Gastrocnemius medialis (tissue), 4 donors: ENCODE measurements at regions not wholly inside any gene's neighbourhood (a gene's known extent, or its start where the extent isn't known, plus 50 kb on each side); places are given as distances from the start of the nearest gene placed in this dataset.

Source experiments
- ATAC-seq, 2 donors: fragments of 150-250 bp; one replicate each; pipeline ENCODE4 v1.9.1; 2016
- DNase-seq, 2 donors: peaks; one replicate each; pipeline ENCODE4 v3.0.0-alpha.2; 2019
- H3K27ac ChIP-seq, 4 donors: fragments of 200-600 bp; sonication (generic); 1 replicate in 1 of 4; 2 replicates in 3 of 4; pipeline ENCODE4 v1.5.1; 2016 to 2018; ENCODE audit warnings: mild to moderate bottlenecking in 2 of 4, moderate library complexity in 1 of 4
- H3K27me3 ChIP-seq, 3 donors: fragments of 200-600 bp; sonication (generic) in 2 of 3; 1 replicate in 1 of 3; 2 replicates in 2 of 3; pipeline versions ENCODE4 v1.5.1 to v1.6.0; 2016 to 2019; ENCODE audit warnings: mild to moderate bottlenecking in 1 of 3, moderate library complexity in 1 of 3
- H3K36me3 ChIP-seq, 2 donors: fragments of 200-600 bp; sonication (generic) in 1 of 2; one replicate each; pipeline ENCODE4 v1.5.1; 2017 to 2018
- H3K4me1 ChIP-seq, 2 donors: fragments of 200-600 bp; sonication (generic) in 1 of 2; one replicate each; pipeline ENCODE4 v1.5.1; 2016 to 2017; ENCODE audit warnings: mild to moderate bottlenecking in 2 of 2
- H3K4me3 ChIP-seq, 4 donors: fragments of 200-600 bp; sonication (generic) in 3 of 4; 1 replicate in 1 of 4; 2 replicates in 3 of 4; pipeline ENCODE4 v1.5.1; 2016 to 2019; ENCODE audit warnings: mild to moderate bottlenecking in 2 of 4
- H3K9me3 ChIP-seq, 3 donors: fragments of 200-600 bp; sonication (generic) in 2 of 3; 1 replicate in 1 of 3; 2 replicates in 2 of 3; pipeline ENCODE4 v1.5.1; 2016 to 2019
- CTCF ChIP-seq, 5 experiments: fragments of 450-650 bp in 3 of 5; fragments of 200-600 bp in 2 of 5; sonication (generic) in 2 of 5; IDR thresholded peaks in 4 of 5; conservative IDR thresholded peaks in 1 of 5; 1 replicate in 4 of 5; 2 replicates in 1 of 5; pipeline ENCODE4 v1.5.1; 2016 to 2019; ENCODE audit warnings: antibody characterized with exemption in 5 of 5, mild to moderate bottlenecking in 3 of 5, moderate library complexity in 3 of 5
- POLR2A ChIP-seq, 2 donors: fragments of 450-650 bp; IDR thresholded peaks; one replicate each; pipeline ENCODE4 v1.6.1; 2017; ENCODE audit warnings: antibody characterized with exemption in 2 of 2, mild to moderate bottlenecking in 2 of 2, moderate library complexity in 2 of 2
- in situ Hi-C, 4 donors: fragments of 200-750 bp; cut with MboI; loops; one replicate each; pipeline versions ENCODE4 v1.15.0 to v1.8.0; 2017; ENCODE audit warnings: low sequenced_read_pairs in 4 of 4
- intact Hi-C: fragments of 100-400 bp; cut with DNase I; formaldehyde crosslinking; loops from one replicate; pipeline ENCODE4 v1.15.1; 2023; ENCODE audit warnings: low total_unique reads

GRCh38 chr18:35827275-35827902 is 145.1 kb upstream of the RMP24 start:
- no peak overlapping the region for H3K4me3 ChIP-seq
- intact Hi-C loops (no loop called here), in situ Hi-C loops (no loop called here)
- no peaks in the 10 kb centered on the region for H3K4me1 ChIP-seq
- H3K27me3 ChIP-seq, result no peaks in the 10 kb centered on the region
- H3K9me3 ChIP-seq, result no peaks in the 10 kb centered on the region
- TF ChIP-seq CTCF (IDR thresholded peaks at IDR 0.05 in 4 of 5, conservative IDR thresholded peaks at IDR 0.05 in 1 of 5), result no peak
- TF ChIP-seq POLR2A (IDR thresholded peaks at IDR 0.05), result no peak
- DNase-seq (no peak), ATAC-seq (no peak)
- no peaks in the 10 kb centered on the region for H3K36me3 ChIP-seq
- H3K27ac ChIP-seq, result no peak overlapping the region

GRCh38 chr18:35827903-35828275 is 144.6 kb upstream of the RMP24 start:
- ATAC-seq (no peak), DNase-seq (no peak)
- intact Hi-C loops, result no loop called here
- in situ Hi-C loops, result no loop called here
- TF ChIP-seq CTCF (IDR thresholded peaks at IDR 0.05 in 4 of 5, conservative IDR thresholded peaks at IDR 0.05 in 1 of 5) (no peak), POLR2A (IDR thresholded peaks at IDR 0.05) (no peak)
- Histone ChIP-seq H3K4me1 (no peaks in the 10 kb centered on the region), H3K27ac (no peak overlapping the region), H3K4me3 (no peak overlapping the region), H3K27me3 (no peaks in the 10 kb centered on the region), H3K36me3 (no peaks in the 10 kb centered on the region), H3K9me3 (no peaks in the 10 kb centered on the region)

- ATAC-seq (no peak), DNase-seq (no peak)
- H3K27me3 ChIP-seq, result no peaks in the 10 kb centered on the region
- TF ChIP-seq CTCF (IDR thresholded peaks at IDR 0.05 in 4 of 5, conservative IDR thresholded peaks at IDR 0.05 in 1 of 5) (no peak), POLR2A (IDR thresholded peaks at IDR 0.05) (no peak)
- no peaks in the 10 kb centered on the region for H3K4me1 ChIP-seq
- H3K27ac ChIP-seq, result no peak overlapping the region
- intact Hi-C loops (no loop called here), in situ Hi-C loops (no loop called here)
- no peaks in the 10 kb centered on the region for H3K36me3 ChIP-seq
- H3K9me3 ChIP-seq, result no peaks in the 10 kb centered on the region
- H3K4me3 ChIP-seq, result no peak overlapping the region
These were observed 143.9 kb upstream of the RMP24 start for GRCh38 chr18:35828591-35828990.

- Histone ChIP-seq H3K9me3 (no peaks in the 10 kb centered on the region), H3K27ac (no peak overlapping the region), H3K27me3 (no peaks in the 10 kb centered on the region), H3K4me1 (no peaks in the 10 kb centered on the region), H3K4me3 (no peak overlapping the region), H3K36me3 (no peaks in the 10 kb centered on the region)
- in situ Hi-C loops (no loop called here), intact Hi-C loops (no loop called here)
- TF ChIP-seq POLR2A (IDR thresholded peaks at IDR 0.05) (no peak), CTCF (IDR thresholded peaks at IDR 0.05 in 4 of 5, conservative IDR thresholded peaks at IDR 0.05 in 1 of 5) (no peak)
- no peak for DNase-seq
- ATAC-seq, result no peak
These were observed 137.1 kb upstream of the RMP24 start for GRCh38 chr18:35835366-35835765.

GRCh38 chr18:35835833-35836232 is 136.6 kb upstream of the RMP24 start:
- Histone ChIP-seq H3K36me3 (no peaks in the 10 kb centered on the region), H3K4me1 (no peaks in the 10 kb centered on the region), H3K27ac (no peak overlapping the region), H3K9me3 (no peaks in the 10 kb centered on the region), H3K4me3 (no peak overlapping the region), H3K27me3 (no peaks in the 10 kb centered on the region)
- DNase-seq (no peak), ATAC-seq (no peak)
- in situ Hi-C loops (no loop called here), intact Hi-C loops (no loop called here)
- no peak for TF ChIP-seq CTCF (IDR thresholded peaks at IDR 0.05 in 4 of 5, conservative IDR thresholded peaks at IDR 0.05 in 1 of 5)
- TF ChIP-seq POLR2A (IDR thresholded peaks at IDR 0.05), result no peak
